Thyroid gland (tissue), 4 donors: ENCODE measurements at regions not wholly inside any gene's neighbourhood (a gene's known extent, or its start where the extent isn't known, plus 50 kb on each side); places are given as distances from the start of the nearest gene placed in this dataset.

Experiments
- DNase-seq, 2 donors: peaks; one replicate each; pipeline ENCODE4 v3.0.0-alpha.2; 2019
- H3K27ac ChIP-seq, 3 donors: fragments of 200-600 bp; sonication (generic); 1 replicate in 2 of 3; 2 replicates in 1 of 3; pipeline ENCODE4 v1.5.1; 2016 to 2019; ENCODE audit warnings: mild to moderate bottlenecking in 1 of 3, moderate library complexity in 1 of 3
- H3K27me3 ChIP-seq: fragments of 200-600 bp; sonication (generic); one replicate; pipeline ENCODE4 v1.5.1; 2019
- H3K36me3 ChIP-seq, 2 donors: fragments of 200-600 bp; sonication (generic); one replicate each; pipeline ENCODE4 v1.5.1; 2016 to 2019
- H3K4me1 ChIP-seq, 2 donors: fragments of 200-600 bp; sonication (generic); one replicate each; pipeline ENCODE4 v1.5.1; 2017 to 2019
- H3K4me3 ChIP-seq, 3 donors: fragments of 200-600 bp; sonication (generic); replicated peaks in 1 of 3; 1 replicate in 2 of 3; 2 replicates in 1 of 3; pipeline ENCODE4 v1.5.1; 2016; ENCODE audit warnings: mild to moderate bottlenecking in 1 of 3
- H3K9me3 ChIP-seq: fragments of 200-600 bp; sonication (generic); one replicate; pipeline ENCODE4 v1.5.1; 2017
- CTCF ChIP-seq, 6 experiments: fragments of 200-600 bp in 3 of 6; fragments of 450-650 bp in 3 of 6; sonication (generic) in 3 of 6; IDR thresholded peaks; one replicate each; pipeline ENCODE4 v1.5.1; 2016 to 2019; ENCODE audit warnings: antibody characterized with exemption in 6 of 6, mild to moderate bottlenecking in 2 of 6, inconsistent platforms in 1 of 6, moderate library complexity in 1 of 6
- POLR2A ChIP-seq, 2 donors: fragments of 450-650 bp; IDR thresholded peaks; one replicate each; pipeline ENCODE4 v1.6.1; 2017; ENCODE audit warnings: antibody characterized with exemption in 2 of 2, mild to moderate bottlenecking in 2 of 2, moderate library complexity in 1 of 2
- WGBS, 2 donors: methylation state at CpG; one replicate each; pipeline ENCODE4 v1.1.5; 2017; 5-methylcytosine and 5-hydroxymethylcytosine counted together
- intact Hi-C: fragments of 100-400 bp; cut with DNase I; formaldehyde crosslinking; loops from one replicate; pipeline ENCODE4 v1.15.1; 2023

- Histone ChIP-seq H3K27me3 (no peaks in the 10 kb centered on the region), H3K4me1 (peaks cover 13 to 31% of the 10 kb centered on the region in 2 donors), H3K36me3 (no peaks in the 10 kb centered on the region), H3K4me3 (no peak overlapping the region), H3K9me3 (no peaks in the 10 kb centered on the region), H3K27ac (no peak overlapping the region)
- 87 to 91% methylated on average over 6 of the region's 6 CpGs for WGBS, 2 donors
- TF ChIP-seq CTCF (IDR thresholded peaks at IDR 0.05): no peak
- TF ChIP-seq POLR2A (IDR thresholded peaks at IDR 0.05): no peak
- intact Hi-C loops: no loop called here
- DNase-seq: no peak
These were observed 134.5 kb downstream of the VEGFA start for GRCh38 chr6:43904311-43905123.

GRCh38 chr6:43903739-43904290 is 133.8 kb downstream of the VEGFA start:
- whole genome bisulfite sequencing, 2 donors: 93 to 96% methylated on average over 4 to 7 of the region's 7 CpGs
- H3K27ac ChIP-seq: no peak overlapping the region
- DNase-seq: no peak
- no peaks in the 10 kb centered on the region for H3K36me3 ChIP-seq
- H3K27me3 ChIP-seq: no peaks in the 10 kb centered on the region
- intact Hi-C loops: no loop called here
- H3K9me3 ChIP-seq: no peaks in the 10 kb centered on the region
- no peak overlapping the region for H3K4me3 ChIP-seq
- TF ChIP-seq POLR2A (IDR thresholded peaks at IDR 0.05) (no peak), CTCF (IDR thresholded peaks at IDR 0.05) (no peak)
- peaks cover 13 to 30% of the 10 kb centered on the region in 2 donors for H3K4me1 ChIP-seq

- peak overlapping the region; percentile 63 to 82 (median 77) for H3K27ac ChIP-seq
- intact Hi-C loops: no loop called here
These were observed 131.8 kb downstream of the VEGFA start for GRCh38 chr6:43901733-43902230.

GRCh38 chr6:43900916-43901732 is 131.1 kb downstream of the VEGFA start:
- no peaks in the 10 kb centered on the region for H3K27me3 ChIP-seq
- no peak overlapping the region for H3K4me3 ChIP-seq
- H3K36me3 ChIP-seq: no peaks in the 10 kb centered on the region
- intact Hi-C loops: no loop called here
- TF ChIP-seq CTCF (IDR thresholded peaks at IDR 0.05) (no peak), POLR2A (IDR thresholded peaks at IDR 0.05) (no peak)
- H3K27ac ChIP-seq: peak overlapping the region; percentile 63 to 82 (median 77)
- peaks cover 13 to 25% of the 10 kb centered on the region in 2 donors for H3K4me1 ChIP-seq
- 47 to 55% methylated on average over 13 of the region's 13 CpGs for WGBS, 2 donors
- peak; percentile 37 to 38 for DNase-seq
- no peaks in the 10 kb centered on the region for H3K9me3 ChIP-seq

More at GRCh38 chr6:43901733-43902230, 131.8 kb downstream of the VEGFA start:
- WGBS, 2 donors: 70 to 96% methylated on average over 4 of the region's 4 CpGs
- DNase-seq: no peak
- H3K36me3 ChIP-seq: no peaks in the 10 kb centered on the region
- H3K4me1 ChIP-seq: peaks cover 13 to 25% of the 10 kb centered on the region in 2 donors
- no peaks in the 10 kb centered on the region for H3K9me3 ChIP-seq
- H3K4me3 ChIP-seq: no peak overlapping the region
- no peaks in the 10 kb centered on the region for H3K27me3 ChIP-seq
- TF ChIP-seq POLR2A (IDR thresholded peaks at IDR 0.05): no peak
- TF ChIP-seq CTCF (IDR thresholded peaks at IDR 0.05): no peak
